HK-2 (cell line): ENCODE measurements at regions not wholly inside any gene's neighbourhood (a gene's known extent, or its start where the extent isn't known, plus 50 kb on each side); places are given as distances from the start of the nearest gene placed in this dataset.

ENCODE experiments used
- DNase-seq: peaks from one replicate; pipeline ENCODE4 v3.0.0-alpha.2; 2018; ENCODE audit not compliant: unreplicated experiment

DNA sequence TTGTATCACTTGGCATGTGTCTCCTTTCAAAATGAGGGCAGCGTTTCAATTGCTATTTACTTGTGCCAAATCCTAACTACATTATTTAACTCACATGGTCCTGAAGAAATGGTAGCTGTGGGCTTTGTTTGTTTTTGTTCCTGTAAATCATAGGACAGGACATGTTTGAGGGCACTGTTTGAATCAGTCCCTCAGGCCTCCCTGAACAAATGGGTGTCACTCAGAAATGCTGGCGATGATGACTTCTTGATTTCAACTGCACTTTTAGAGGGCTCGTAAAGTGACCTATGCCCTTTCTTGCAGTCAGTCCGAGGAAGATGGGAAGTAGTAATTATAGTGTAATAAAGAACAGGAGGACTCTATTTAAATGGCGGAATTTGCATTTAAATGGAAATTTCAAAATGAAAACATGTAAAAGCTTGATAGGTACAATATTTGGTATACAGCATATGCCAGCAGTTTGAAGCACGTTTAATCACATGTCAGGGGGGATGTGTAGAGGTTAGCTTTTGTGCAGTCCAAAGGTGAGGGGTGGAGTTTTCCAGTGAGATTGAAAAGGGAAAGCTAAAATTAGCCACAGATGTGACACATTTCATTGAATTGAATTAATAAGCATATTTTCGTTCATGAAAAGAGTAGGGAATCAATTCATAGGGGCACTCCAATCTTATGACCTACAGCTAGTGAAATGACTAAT lies 1958.7 kb upstream of the IGFBP7 start:
- no peak for DNase-seq

DNA sequence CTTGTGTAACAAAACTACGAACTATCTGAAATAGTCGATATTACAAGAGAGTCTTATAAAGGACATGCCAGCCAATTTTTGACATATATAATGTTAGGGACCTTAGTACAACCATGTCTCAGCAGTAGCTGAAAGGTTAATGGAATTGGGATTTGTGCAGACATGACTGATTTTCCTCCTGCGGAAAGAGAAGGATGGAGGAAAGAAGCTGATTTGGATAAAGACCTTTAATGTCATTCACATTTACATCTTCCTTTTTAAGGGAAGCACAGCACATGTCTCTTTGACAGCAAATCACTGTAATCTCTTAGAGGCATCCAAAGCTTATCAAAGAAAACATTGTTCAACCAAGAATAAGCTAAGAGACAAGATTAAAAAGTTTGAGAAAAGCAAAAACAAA lies 1976.2 kb upstream of the IGFBP7 start:
- no peak for DNase-seq

DNA sequence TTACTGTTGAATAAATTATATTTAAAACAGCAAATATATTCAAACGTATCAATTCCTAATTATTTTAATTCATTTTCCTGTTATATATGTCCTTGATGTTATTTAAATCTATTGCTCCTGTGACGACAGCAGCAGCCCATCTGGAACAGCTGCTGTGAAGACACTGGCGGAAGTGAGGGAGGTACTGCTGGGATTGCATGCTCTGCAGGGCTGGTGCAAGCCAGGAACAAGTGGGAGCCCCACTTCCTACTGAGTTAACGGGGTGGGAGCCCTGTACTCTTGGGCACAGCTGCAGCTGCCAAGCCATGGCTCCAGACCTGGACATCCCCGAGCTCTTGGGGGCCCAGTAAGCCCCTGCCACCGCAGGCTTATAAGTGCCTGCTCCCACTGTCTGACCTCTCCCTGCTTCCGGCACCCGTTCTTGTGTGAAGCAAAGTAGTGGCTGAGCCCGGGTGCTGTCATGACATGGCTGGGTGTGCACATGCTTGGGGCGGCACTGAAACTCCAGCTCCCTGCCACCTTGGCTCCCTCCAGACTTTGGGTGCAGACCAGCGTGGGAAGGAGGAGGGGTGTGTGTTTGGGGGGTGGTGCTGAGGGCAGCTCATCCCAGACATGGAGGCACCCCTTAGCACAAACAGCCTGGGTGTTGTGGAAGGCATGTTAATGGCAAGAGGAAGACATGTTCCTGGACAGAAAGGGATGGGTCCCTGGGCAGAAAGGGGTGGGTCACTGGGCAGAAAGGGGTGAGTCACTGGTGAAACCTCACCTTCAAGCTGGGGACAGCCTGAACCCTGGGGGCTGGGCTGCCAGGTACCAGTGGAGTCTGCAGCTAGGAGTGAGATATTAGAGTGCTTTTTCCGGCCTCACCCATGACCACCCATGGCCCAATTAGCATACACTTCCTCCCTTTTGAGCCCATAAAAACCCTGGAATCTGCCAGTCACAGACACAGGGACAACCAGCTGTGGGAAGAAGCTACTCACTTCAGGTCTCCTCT lies 1981.3 kb upstream of the IGFBP7 start:
- DNase-seq = no peak

DNA sequence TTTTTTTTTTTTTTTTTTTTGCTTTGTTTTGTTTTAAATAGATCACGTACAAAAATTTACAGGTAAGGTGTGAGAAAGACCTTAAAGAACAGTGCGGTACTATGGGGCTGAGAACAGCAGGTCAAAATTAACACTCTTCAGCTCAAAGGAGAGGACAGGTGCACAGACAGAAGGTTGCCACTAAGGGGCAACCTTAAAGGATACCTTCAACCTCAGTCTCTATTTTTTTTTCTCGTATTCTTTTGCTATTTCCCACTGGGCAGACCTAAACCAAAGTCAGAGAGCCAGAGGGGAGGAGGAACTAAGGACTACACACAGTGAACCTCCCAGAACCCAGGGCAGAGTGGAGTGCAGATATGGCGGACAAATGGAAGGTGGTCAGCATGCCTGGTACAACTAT lies 1984.3 kb upstream of the IGFBP7 start:
- no peak for DNase-seq

DNA sequence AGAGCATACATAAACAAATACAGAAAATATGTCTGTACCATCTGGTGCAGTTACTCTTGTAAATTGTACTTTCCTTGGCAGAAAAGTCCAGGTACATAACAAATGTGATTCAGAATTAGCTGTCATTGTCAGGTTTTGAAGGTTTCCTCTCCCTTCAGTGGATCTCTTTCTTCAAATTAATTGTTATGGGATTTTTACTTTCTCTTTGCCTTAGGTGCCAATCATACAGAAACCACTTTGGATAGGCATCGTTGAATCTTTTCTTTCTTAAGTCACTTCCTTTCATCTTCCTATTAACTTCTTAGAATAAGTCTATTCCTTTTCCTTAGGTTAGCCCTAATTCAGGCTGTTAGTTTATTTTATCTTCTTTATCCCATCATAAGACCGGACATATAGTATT lies 1992.1 kb upstream of the IGFBP7 start:
- DNase-seq = no peak

DNA sequence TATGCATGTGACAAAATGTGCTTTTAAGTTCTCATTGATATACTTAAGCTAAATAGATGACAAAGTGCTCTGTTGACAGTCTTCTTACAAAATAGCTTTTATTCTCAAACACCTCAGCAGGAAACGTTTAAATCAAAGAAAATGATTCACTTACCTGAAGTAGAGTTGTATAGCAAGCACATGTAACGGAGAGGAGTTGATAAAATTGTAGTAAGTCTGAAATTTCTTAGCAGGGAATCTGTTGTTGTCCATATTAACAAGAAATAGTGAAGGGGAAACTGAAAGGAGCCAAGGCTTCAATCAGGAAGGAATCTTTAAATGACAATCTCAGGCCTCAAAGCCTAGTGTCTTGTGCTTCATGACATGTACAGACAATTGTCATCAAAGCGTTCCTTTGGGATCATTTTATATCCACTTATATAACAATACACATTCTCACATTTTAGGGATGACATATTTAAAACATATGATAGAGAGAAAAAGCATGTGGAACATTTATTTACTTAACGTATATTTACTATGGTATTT lies 2010.2 kb upstream of the IGFBP7 start:
- DNase-seq = no peak

DNA sequence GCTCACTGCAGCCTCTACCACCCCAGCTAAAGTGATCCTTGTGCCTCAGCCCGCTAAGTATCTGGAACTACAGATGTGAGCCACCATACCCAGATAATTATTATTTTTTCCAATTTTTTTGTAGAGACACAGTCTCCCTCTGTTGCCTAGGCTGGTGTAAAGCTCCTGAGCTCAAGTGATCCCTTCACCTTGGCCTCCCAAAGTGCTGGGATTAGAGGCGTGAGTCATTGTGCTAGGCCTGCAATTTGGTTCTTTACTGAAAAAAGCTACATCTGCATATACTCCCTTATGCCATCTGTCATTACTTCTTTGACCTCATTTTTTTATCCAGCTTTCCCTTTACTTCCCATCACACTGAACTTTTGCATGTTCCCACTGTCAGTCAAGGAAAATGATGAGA lies 2012.4 kb upstream of the IGFBP7 start:
- DNase-seq = no peak

DNA sequence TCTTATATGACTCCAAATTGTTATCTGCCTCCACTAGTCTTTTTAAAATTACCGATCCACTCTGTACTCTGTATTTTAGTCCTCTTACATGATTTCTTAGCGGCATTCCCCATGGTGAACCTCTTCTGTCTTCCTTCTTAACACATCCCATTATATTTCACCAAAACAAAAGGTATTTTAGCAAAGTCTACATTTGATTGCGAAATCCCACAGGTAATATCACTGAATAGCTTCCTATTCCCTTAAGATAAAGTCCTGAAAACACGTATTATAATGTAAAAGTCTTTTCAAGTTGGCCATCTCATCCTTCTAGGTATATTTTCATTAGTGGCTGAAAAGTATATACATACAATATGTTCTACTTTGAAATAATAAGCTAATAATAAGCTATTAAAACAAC lies 2016.0 kb upstream of the IGFBP7 start:
- no peak for DNase-seq

DNA sequence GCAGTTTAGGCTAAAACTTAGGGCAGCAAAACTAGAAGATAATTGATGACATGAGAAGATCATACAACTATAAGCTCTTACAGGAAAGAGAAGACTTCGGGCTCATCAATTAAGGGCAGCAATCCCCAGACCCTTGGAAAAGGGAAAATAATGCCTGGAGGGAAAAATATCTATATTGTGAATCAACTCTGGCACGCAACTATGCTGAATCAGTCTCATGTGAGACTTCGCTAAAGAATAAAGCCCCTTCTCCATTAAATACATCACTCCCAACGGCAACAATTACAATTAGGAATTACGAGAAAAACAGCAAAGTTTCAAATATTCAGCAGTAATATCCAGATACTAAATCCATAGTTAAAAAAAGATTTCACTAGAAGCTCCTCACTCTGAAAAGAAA lies 2016.8 kb upstream of the IGFBP7 start:
- no peak for DNase-seq

DNA sequence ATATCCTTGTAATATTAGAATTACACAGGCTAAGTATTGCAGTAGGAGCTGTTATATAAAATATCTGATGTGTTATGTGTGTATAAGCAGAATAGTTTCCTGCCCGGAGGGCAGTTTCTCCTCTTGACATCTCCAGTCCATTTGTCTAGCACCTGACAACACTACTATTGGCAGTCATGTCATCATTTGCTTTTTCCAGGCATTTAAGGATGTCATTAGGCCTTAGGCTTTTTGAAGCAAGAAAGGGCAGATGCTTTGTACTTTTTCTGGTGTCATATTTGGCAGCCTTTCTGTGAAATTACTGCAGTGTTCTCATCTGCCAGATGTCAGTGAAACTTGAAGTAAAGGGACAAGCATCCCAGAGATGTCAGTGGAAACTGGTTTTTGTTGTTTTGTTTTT lies 2017.6 kb upstream of the IGFBP7 start:
- DNase-seq = no peak

DNA sequence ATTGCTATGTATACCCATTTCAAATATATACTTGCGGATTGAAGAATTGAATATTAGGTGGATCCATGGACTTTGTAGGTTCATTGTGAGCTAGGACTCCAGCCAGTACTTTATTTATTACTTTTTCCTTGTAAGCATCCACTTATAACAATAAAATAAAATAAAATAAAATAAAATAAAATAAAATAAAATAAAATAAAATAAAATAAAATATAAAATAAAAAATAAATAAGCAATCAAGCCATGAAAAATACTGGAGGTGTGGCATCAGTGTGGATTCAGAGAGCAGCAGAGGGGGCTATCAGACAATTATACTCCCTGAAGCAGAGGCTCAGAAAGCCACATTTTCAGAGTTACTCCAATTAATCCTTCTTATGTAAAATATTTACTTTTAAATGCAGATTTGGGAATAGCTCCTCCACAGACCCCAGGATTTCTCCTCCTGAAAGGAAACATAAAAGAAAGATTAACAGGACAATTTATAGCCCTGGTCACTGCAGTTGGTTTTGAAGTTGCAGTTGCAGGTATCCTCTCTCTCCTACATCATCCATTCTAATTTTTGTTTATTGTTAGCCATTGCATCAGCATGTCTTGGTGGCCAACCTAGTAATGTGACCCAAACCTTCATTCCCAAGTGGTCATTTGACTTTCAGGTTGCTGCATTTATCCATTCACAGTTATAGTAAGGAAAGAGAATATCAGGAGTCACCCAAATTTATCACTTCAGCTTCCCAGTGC lies 2025.2 kb upstream of the IGFBP7 start:
- DNase-seq = no peak

DNA sequence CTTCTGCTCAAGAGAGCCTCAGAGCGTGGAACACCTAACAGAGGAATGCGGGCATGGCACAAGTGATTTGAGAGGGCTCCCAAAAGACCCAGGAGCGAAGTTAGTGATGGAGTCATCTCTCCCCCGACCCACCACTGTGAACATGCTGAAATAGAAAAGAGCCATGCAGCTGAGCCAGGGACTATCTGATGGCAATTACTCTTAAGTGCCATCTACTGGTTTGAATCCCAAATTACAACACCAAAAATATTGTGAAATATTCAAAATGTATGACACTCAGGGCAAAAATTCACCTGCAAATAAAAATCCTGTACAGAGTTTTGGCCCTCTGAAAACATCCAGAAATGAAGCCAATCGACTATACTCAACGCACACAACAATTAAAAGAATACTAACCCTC lies 2038.9 kb upstream of the ADGRL3 start:
- DNase-seq = no peak

DNA sequence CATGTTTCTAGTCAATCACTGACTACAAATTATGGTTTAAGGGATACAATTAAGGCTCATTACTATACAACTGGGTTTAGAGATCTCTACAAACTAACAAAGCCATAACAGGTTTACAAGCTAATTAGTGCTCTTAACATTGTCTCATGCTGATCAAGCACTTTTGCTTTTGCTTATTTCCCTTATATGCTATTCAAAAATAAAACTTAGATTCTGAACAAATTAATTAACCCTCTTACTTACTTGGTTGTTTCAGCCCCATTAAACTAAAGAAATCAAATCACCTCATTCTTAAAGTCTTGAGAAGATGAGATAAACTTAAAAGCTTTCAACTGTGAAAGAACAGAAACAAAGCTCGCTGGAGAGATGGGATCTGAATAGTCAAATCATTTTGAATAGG lies 2024.5 kb upstream of the ADGRL3 start:
- no peak for DNase-seq

DNA sequence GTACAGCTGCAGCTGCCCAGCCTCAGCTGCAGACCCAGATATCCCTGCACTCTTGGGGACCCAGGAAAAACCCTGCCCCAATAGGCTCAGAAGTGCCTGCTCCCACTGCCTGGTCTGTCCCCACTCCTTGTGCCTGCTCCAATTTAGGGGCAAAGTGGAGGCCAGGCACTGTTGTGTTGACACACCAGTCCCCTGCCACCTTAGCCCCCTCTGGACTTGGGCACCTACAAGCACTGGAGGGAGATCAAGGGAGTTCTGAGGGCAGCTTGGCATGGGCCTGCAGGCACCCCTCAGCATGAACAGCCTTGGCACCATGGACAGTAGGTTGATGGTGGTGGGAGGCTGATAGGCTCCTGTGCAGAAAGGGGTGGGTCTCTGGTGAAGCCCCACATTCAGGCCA lies 2020.8 kb upstream of the ADGRL3 start:
- no peak for DNase-seq

DNA sequence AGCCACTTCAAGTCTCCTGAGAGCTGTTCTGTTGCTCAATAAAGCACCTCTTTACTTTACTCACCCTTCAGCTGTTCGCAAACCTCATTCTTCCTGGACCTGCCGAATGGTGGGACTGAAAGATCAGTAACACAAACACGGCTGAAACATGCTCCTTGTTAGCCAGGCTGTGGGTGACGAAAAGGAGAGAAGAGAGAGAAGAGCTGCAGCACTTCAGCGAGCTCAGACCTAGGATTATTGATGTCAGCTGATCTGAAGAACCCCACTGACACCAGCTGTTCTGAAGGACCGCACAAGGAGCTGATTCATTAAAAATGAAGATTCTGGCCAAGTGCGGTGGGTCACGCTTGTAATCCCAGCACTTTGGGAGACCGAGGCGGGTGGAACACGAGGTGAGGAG lies 2020.0 kb upstream of the ADGRL3 start:
- DNase-seq = no peak

DNA sequence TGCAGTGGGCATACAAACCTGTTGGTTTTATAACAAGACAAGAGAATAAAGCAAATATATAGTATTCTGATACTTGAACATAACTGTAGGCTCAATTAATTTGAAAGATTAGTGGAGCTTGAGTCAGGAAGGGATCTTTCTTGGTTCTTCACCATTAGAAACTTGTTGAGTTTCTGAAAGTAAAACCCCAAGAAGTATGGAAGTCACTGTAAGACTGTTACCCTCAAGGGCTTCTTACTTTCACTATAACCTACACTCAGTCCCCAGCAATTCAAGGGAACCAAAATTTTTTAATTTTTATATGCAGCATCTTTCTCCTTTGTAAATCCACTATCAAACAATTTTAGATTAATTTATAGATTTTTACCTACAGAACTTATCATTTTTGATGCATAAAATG lies 2019.2 kb upstream of the ADGRL3 start:
- no peak for DNase-seq

DNA sequence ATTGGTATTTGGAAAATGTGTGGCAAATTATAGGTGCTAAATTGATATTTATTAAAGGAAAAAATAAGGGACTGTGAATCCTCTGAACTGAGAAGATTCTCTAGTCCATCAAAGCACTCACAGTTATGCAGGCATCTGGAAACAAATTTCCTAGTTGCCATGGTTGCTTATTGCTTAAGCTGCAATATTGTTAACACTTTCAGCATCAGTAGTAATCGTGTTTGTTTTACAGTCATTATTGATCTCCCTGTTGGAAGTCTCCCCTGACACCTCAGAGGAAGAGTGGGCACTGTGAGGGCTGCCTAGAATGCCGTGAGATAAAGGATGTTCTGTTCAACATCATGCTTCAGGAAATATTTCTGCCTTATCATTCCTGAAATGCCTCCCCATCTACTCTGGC lies 2004.3 kb upstream of the ADGRL3 start:
- no peak for DNase-seq

DNA sequence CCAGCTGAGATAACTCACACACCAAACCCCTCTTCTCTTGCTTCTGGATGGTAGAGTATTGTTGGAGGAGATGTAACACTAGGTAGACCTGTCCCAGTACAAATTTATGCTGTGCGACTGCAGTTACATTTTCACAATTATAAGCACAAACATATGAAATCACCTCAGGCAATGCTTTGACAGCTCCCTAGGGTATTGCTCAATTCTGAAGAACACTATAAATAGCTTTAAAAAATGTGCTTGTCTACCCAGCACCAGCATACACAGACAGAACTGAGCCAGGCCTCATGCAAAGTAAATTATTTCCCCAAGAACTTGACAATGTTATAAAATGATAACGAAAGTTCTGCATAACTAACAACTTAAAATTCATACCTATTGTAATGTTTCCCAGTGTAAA lies 1999.1 kb upstream of the ADGRL3 start:
- no peak for DNase-seq

DNA sequence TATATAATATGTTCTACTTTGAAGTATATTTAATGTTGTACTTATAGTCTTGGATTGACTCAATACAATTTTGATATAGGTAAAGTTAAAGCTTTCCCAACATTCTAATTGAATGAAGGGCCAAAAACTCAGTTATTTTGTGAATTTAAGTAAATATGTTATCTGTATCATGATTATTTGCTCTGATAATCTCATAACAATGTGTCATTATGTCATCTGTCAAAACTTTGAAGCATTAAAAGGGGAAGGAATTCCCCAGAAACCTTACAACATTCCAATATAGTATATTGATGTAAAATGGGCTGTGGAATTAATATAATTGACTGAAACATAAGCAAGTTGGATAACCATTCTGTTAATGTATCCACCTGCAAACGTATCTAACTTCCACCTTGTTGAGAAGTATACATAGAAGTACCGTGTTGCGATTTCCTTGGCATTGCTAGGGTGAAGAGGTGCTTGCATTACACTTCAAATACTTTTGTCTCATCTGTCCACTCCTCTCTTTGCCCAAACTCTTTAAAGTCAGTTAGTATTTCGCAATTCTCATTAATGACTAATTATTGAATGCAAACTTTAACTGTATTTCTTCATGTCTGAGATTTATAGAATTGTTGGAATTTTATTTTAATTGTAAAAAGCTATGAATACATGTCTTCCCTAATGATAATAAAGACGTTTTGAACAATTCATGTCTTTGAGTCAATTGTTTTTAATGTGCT lies 1982.1 kb upstream of the ADGRL3 start:
- DNase-seq = no peak

DNA sequence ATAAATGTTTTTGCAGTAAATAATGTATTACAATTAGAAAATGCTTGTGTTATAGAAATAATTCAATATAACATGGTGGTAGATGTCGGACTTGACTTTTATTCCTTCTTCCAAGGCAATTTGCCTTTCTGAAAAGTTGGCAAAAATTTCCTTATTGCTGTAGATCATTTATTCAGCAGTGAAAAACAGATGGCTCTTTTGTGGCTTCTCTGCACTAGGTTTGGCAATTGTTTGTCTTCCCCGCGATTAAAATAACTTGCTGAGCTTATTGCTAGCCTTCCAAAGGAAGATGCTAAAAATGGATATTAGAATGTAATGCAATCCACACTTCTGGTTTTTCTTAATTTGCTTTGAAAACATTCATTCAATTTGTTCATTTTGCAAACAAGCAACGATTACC lies 1977.9 kb upstream of the ADGRL3 start:
- DNase-seq = no peak

DNA sequence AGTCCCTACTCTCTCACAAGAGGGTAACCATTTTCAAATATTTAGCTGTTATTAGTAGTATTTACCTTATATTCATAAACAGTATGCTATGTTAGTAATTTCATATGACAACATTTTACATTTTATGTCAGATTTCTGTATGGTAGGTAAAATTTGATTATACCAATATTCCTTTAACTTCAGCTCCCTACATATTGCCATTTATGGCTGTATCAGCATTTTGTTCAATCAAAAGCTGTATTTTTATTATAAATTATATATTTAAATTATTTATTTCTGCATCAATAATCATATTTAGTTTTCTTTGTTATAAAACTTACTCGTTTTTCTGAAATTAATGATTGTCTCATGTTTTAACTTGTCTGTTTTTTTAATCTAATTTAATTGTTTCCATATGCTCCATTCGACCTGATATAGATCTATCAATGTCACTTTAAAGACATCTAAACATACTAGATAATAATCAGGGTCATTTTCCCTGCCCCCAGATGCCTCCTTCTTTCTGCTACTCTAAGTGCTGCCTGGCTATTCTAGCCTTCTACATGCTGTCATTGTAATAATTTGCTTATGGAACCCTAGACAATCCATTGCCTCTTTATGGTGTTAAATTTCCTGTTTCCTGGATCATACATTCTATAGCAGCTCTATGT lies 1976.7 kb upstream of the ADGRL3 start:
- no peak for DNase-seq
